H1 (cell line): ENCODE measurements at regions not wholly inside any gene's neighbourhood (a gene's known extent, or its start where the extent isn't known, plus 50 kb on each side); places are given as distances from the start of the nearest gene placed in this dataset.

Experiments
- CTCF ChIA-PET: fragments of 300-600 bp; sonication (Branson Sonifier 250); formaldehyde crosslinking; loops from one replicate; lab custom pipeline; 2021; ENCODE audit not compliant: partially characterized antibody; lab: Charles Lee
- POLR2A ChIA-PET: fragments of 300-600 bp; sonication (Branson Sonifier 250); formaldehyde crosslinking; loops from one replicate; lab custom pipeline; 2021; ENCODE audit warnings: inconsistent platforms; ENCODE audit not compliant: partially characterized antibody; lab: Charles Lee
- DNase-seq, 2 experiments: peaks; one replicate each; pipeline versions ENCODE4 v3.0.0 to v3.0.0-alpha.2; 2010 to 2022; ENCODE audit warnings: low spot score in 2 of 2, low read depth in 1 of 2, mixed read lengths in 1 of 2
- FAIRE-seq: peaks from 2 replicates; lab custom pipeline; 2011; peaks lifted over from hg19 to GRCh38; lab: Jason Lieb, UNC
- H2AFZ ChIP-seq: 2 replicates; pipeline ENCODE4 v1.8.1; 2012; ENCODE audit warnings: low read length, inconsistent platforms
- H2AK5ac ChIP-seq: 2 replicates; pipeline ENCODE4 v1.6.1; 2013; ENCODE audit warnings: low read depth, low read length
- H2BK120ac ChIP-seq: replicated peaks from 2 replicates; pipeline ENCODE3; 2013; ENCODE audit warnings: low read depth, low read length, inconsistent platforms
- H2BK12ac ChIP-seq: 2 replicates; pipeline ENCODE4 v1.6.1; 2013; ENCODE audit warnings: low read depth, low read length
- H2BK15ac ChIP-seq: 2 replicates; pipeline ENCODE4 v1.6.1; 2013; ENCODE audit warnings: low read length
- H2BK20ac ChIP-seq: 2 replicates; pipeline ENCODE4 v1.6.1; 2013; ENCODE audit warnings: low read length
- H2BK5ac ChIP-seq: 2 replicates; pipeline ENCODE4 v1.6.1; 2013; ENCODE audit warnings: low read depth, low read length
- H3K14ac ChIP-seq: 2 replicates; pipeline ENCODE4 v1.6.1; 2013; ENCODE audit warnings: inconsistent platforms; ENCODE audit not compliant: insufficient read length
- H3K18ac ChIP-seq: 2 replicates; pipeline ENCODE4 v1.6.1; 2013; ENCODE audit warnings: low read length; ENCODE audit errors: extremely low read depth
- H3K23ac ChIP-seq: 2 replicates; pipeline ENCODE4 v1.6.1; 2013; ENCODE audit warnings: inconsistent platforms; ENCODE audit not compliant: insufficient read length
- H3K23me2 ChIP-seq: 2 replicates; pipeline ENCODE4 v1.6.1; 2013; ENCODE audit warnings: low read depth, low read length
- H3K27ac ChIP-seq: 2 replicates; pipeline ENCODE4 v1.6.1; 2011; ENCODE audit warnings: low read depth, low read length, inconsistent platforms
- H3K27me3 ChIP-seq, 4 experiments: replicated peaks in 1 of 4; 1 replicate in 1 of 4; 2 replicates in 3 of 4; pipeline versions ENCODE4 v1.6.1 to v1.8.1; 2011 to 2013; ENCODE audit warnings: low read length in 3 of 4, mild to moderate bottlenecking in 3 of 4, inconsistent platforms in 2 of 4, mixed read lengths in 2 of 4, moderate library complexity in 1 of 4; ENCODE audit not compliant: control insufficient read depth in 3 of 4, insufficient read depth in 3 of 4; ENCODE audit errors: extremely low read depth in 1 of 4
- H3K36me3 ChIP-seq, 4 experiments: 2 replicates each; pipeline versions ENCODE4 v1.6.1 to v1.8.1; 2011 to 2013; ENCODE audit warnings: mild to moderate bottlenecking in 4 of 4, low read length in 3 of 4, moderate library complexity in 2 of 4, control low read depth in 1 of 4, inconsistent platforms in 1 of 4; ENCODE audit not compliant: insufficient read depth in 4 of 4, control insufficient read depth in 2 of 4
- H3K4ac ChIP-seq: replicated peaks from 2 replicates; pipeline ENCODE3; 2013; ENCODE audit warnings: low read length, low read depth, mixed read lengths, inconsistent platforms; ENCODE audit not compliant: insufficient read length
- H3K4me1 ChIP-seq, 4 experiments: replicated peaks in 1 of 4; 1 replicate in 1 of 4; 2 replicates in 3 of 4; pipeline versions ENCODE4 v1.6.1 to v1.8.1; 2011 to 2013; ENCODE audit warnings: low read length in 3 of 4, inconsistent platforms in 2 of 4, mixed read lengths in 1 of 4; ENCODE audit not compliant: insufficient read depth in 4 of 4, control insufficient read depth in 3 of 4
- H3K4me2 ChIP-seq, 2 experiments: 2 replicates each; pipeline versions ENCODE4 v1.6.1 to v1.8.1; 2011 to 2013; ENCODE audit warnings: low read depth in 2 of 2, low read length in 2 of 2, control low read depth in 1 of 2, inconsistent platforms in 1 of 2, mild to moderate bottlenecking in 1 of 2; ENCODE audit not compliant: insufficient read depth in 1 of 2
- H3K4me3 ChIP-seq, 4 experiments: fragments of 200-600, 300-600 bp in 1 of 4; sonication (generic), shearing (Covaris generic), sonication (Bioruptor Twin) in 1 of 4; 2 replicates each; pipeline versions ENCODE4 v1.5.1 to v1.8.1; 2011 to 2016; ENCODE audit warnings: low read length in 4 of 4, low read depth in 3 of 4, control low read depth in 2 of 4, inconsistent platforms in 2 of 4, mild to moderate bottlenecking in 2 of 4, mixed read lengths in 1 of 4, moderate library complexity in 1 of 4; ENCODE audit not compliant: insufficient read depth in 2 of 4; ENCODE audit errors: extremely low read depth in 1 of 4
- H3K56ac ChIP-seq: replicated peaks from 2 replicates; pipeline ENCODE3; 2013; ENCODE audit warnings: low read depth, mild to moderate bottlenecking, mixed read lengths, low read length, inconsistent platforms; ENCODE audit not compliant: insufficient read length
- H3K79me1 ChIP-seq: 2 replicates; pipeline ENCODE4 v1.6.1; 2013; ENCODE audit warnings: low read depth, low read length, control low read depth
- H3K79me2 ChIP-seq, 2 experiments: 2 replicates each; pipeline versions ENCODE4 v1.6.1 to v1.8.1; 2012 to 2013; ENCODE audit warnings: low read length in 2 of 2, mild to moderate bottlenecking in 2 of 2, inconsistent platforms in 1 of 2; ENCODE audit not compliant: insufficient read depth in 2 of 2, control insufficient read depth in 1 of 2
- H3K9ac ChIP-seq, 4 experiments: replicated peaks in 1 of 4; 1 replicate in 1 of 4; 2 replicates in 3 of 4; pipeline versions ENCODE4 v1.6.1 to v1.8.1; 2011 to 2013; ENCODE audit warnings: low read depth in 3 of 4, low read length in 3 of 4, control low read depth in 2 of 4, mild to moderate bottlenecking in 2 of 4, moderate library complexity in 2 of 4, inconsistent platforms in 1 of 4; ENCODE audit errors: extremely low read depth in 1 of 4
- H3K9me3 ChIP-seq, 2 experiments: 2 replicates each; pipeline versions ENCODE4 v1.6.1 to v1.8.1; 2012 to 2013; ENCODE audit warnings: mild to moderate bottlenecking in 2 of 2, moderate library complexity in 2 of 2, control low read depth in 1 of 2, inconsistent platforms in 1 of 2, low read depth in 1 of 2, low read length in 1 of 2, mixed read lengths in 1 of 2; ENCODE audit not compliant: insufficient read depth in 2 of 2
- H4K20me1 ChIP-seq, 2 experiments: replicated peaks in 1 of 2; 2 replicates each; pipeline versions ENCODE3 to v1.8.1; 2011 to 2013; ENCODE audit warnings: inconsistent platforms in 2 of 2, low read length in 2 of 2, mild to moderate bottlenecking in 1 of 2; ENCODE audit not compliant: insufficient read depth in 2 of 2, control insufficient read depth in 1 of 2
- H4K5ac ChIP-seq: 2 replicates; pipeline ENCODE4 v1.6.1; 2013; ENCODE audit warnings: low read length, low read depth, mixed read lengths, inconsistent platforms; ENCODE audit not compliant: insufficient read length
- H4K8ac ChIP-seq: 2 replicates; pipeline ENCODE4 v1.8.0; 2013; ENCODE audit warnings: mild to moderate bottlenecking, moderate library complexity, low read length, inconsistent platforms; ENCODE audit not compliant: insufficient read depth; ENCODE audit errors: extremely low read depth
- H4K91ac ChIP-seq: replicated peaks from 2 replicates; pipeline ENCODE3; 2013; ENCODE audit warnings: low read length, mixed read lengths, inconsistent platforms; ENCODE audit not compliant: insufficient read length
- CBX8 ChIP-seq: fragments of 300-800, 300-1000 bp; sonication (generic); IDR thresholded peaks from 2 replicates; pipeline ENCODE4 v1.7.1; 2016; ENCODE audit warnings: low read depth, low read length, borderline replicate concordance
- CEBPB ChIP-seq: IDR thresholded peaks from 2 replicates; pipeline ENCODE4 v1.6.1; 2012; ENCODE audit warnings: low read depth, low read length
- HDAC6 ChIP-seq: IDR thresholded peaks from one replicate; pipeline ENCODE4 v1.7.1; 2012; ENCODE audit warnings: low read depth, mild to moderate bottlenecking, inconsistent platforms, low read length, moderate library complexity
- JUN ChIP-seq: IDR thresholded peaks from 2 replicates; pipeline ENCODE4 v1.6.1; 2011; ENCODE audit warnings: low read depth, mild to moderate bottlenecking, improper control_type of control experiment, low read length
- PHF8 ChIP-seq: fragments of 200-600 bp; sonication (generic); conservative IDR thresholded peaks from 2 replicates; pipeline ENCODE4 v1.7.1; 2012; ENCODE audit warnings: low read depth, mild to moderate bottlenecking, inconsistent platforms, low read length, moderate library complexity
- SIX5 ChIP-seq: IDR thresholded peaks from 2 replicates; pipeline ENCODE4 v1.6.1; 2011; ENCODE audit warnings: mild to moderate bottlenecking, low read depth, low read length
- TEAD4 ChIP-seq: IDR thresholded peaks from 2 replicates; pipeline ENCODE4 v1.6.1; 2012; ENCODE audit warnings: low read depth, low read length, inconsistent platforms, mixed read lengths
- WGBS, 2 experiments: shearing (Covaris generic) in 1 of 2; methylation state at CpG; one replicate each; pipeline versions ENCODE4 v1.1.6 to v1.1.7; 2013 to 2015; ENCODE audit warnings: low lambda C conversion rate in 2 of 2, mixed read lengths in 2 of 2, inconsistent platforms in 1 of 2, low coverage in 1 of 2, missing lambda C conversion rate in 1 of 2; ENCODE audit not compliant: insufficient replicate concordance in 2 of 2, insufficient coverage in 1 of 2, insufficient read length in 1 of 2; ENCODE audit errors: extremely low coverage in 1 of 2, missing lambda C conversion rate in 1 of 2; 5-methylcytosine and 5-hydroxymethylcytosine counted together

DNA sequence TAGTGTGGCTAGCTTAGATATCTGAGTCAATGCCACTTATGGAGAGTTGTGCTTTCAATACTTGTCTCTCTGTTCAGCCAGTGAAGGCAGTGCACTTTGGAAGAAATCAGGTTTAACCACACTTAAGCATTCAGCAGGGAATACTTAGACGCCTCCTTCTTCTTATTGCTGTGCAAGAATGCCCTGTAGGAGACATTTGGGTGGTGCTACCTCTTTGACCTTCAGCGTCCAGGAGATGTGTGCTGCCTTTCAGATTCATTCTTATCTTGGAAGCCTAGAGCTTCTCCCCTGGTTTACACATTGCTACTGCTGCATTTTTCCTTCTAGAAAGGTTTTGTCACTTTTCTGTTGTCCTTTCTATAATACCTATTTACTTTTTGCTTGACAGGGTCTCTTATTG lies 350.5 kb downstream of the ARL6IP6 start:
- Histone ChIP-seq H3K36me3 (no peaks in the 10 kb centered on the region), H3K9ac (no peak overlapping the region), H4K20me1 (no peaks in the 10 kb centered on the region), H3K4me2 (no peak overlapping the region), H4K5ac (no peak overlapping the region), H3K79me1 (no peaks in the 10 kb centered on the region), H3K4me1 (no peaks in the 10 kb centered on the region), H3K23ac (no peak overlapping the region), H3K56ac (no peak overlapping the region), H2AK5ac (no peak overlapping the region), H2BK5ac (no peak overlapping the region), H3K14ac (no peak overlapping the region), H2BK120ac (no peak overlapping the region), H4K91ac (no peak overlapping the region), H4K8ac (no peak overlapping the region), H3K27me3 (no peaks in the 10 kb centered on the region), H3K4ac (no peak overlapping the region), H3K23me2 (no peaks in the 10 kb centered on the region), H2BK20ac (no peak overlapping the region), H3K79me2 (no peaks in the 10 kb centered on the region), H3K4me3 (no peak overlapping the region), H3K27ac (no peak overlapping the region), H2BK15ac (no peak overlapping the region), H3K9me3 (no peaks in the 10 kb centered on the region), H3K18ac (no peak overlapping the region), H2BK12ac (no peak overlapping the region), H2AFZ (no peak overlapping the region)
- CTCF ChIA-PET, result no interaction called here
- no peak for TF ChIP-seq SIX5
- no peak for TF ChIP-seq CEBPB
- TF ChIP-seq HDAC6, result no peak
- TF ChIP-seq PHF8, result no peak
- no peak for TF ChIP-seq TEAD4
- no peak for TF ChIP-seq CBX8
- TF ChIP-seq JUN, result no peak
- 84% methylated on average over 2 of the region's 2 CpGs; no CpG with 5 or more reads in 1 of the 2 experiments for WGBS, 2 experiments
- DNase-seq (no peak), FAIRE-seq (no peak)
- POLR2A ChIA-PET, result no interaction called here
